ENCODE measurements at regions not wholly inside any gene's neighbourhood (a gene's known extent, or its start where the extent isn't known, plus 50 kb on each side); places are given as distances from the start of the nearest gene placed in this dataset.

DNA sequence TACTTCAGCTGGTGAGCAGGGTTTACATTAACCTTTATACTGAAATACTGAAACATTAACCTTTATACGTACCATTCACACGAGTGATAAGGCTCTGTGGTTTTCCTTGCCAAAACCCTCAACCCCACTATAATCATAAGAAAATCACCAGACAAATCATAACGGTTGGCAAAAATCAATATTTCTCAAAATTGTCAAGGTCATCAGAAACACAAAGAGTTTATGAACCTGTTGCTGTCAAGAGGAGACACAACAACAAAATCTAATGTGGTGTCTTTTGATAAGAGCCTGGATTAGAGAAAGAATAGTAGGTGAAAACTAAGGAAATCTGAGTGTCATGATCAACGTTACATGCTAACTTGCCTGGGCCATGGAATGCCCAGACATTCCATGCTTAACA lies 396.9 kb upstream of the TMEFF2 start:
- no peak overlapping the region for H3K4me3 ChIP-seq
- H3K27me3 ChIP-seq, result no peaks in the 10 kb centered on the region
- no peaks in the 10 kb centered on the region for H3K36me3 ChIP-seq
- no peaks in the 10 kb centered on the region for H3K4me1 ChIP-seq
- TF ChIP-seq, protein P1, sequence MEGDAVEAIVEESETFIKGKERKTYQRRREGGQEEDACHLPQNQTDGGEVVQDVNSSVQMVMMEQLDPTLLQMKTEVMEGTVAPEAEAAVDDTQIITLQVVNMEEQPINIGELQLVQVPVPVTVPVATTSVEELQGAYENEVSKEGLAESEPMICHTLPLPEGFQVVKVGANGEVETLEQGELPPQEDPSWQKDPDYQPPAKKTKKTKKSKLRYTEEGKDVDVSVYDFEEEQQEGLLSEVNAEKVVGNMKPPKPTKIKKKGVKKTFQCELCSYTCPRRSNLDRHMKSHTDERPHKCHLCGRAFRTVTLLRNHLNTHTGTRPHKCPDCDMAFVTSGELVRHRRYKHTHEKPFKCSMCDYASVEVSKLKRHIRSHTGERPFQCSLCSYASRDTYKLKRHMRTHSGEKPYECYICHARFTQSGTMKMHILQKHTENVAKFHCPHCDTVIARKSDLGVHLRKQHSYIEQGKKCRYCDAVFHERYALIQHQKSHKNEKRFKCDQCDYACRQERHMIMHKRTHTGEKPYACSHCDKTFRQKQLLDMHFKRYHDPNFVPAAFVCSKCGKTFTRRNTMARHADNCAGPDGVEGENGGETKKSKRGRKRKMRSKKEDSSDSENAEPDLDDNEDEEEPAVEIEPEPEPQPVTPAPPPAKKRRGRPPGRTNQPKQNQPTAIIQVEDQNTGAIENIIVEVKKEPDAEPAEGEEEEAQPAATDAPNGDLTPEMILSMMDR (IDR thresholded peaks at IDR 0.05), result no peak
- no peak for TF ChIP-seq POLR2AphosphoS5 (IDR thresholded peaks at IDR 0.05)
- TF ChIP-seq EP300 (IDR thresholded peaks at IDR 0.05), result no peak
- no peak for TF ChIP-seq POLR2A (IDR thresholded peaks at IDR 0.05)
- H3K9me3 ChIP-seq, result no peaks in the 10 kb centered on the region
- intact Hi-C loops (cut with DNase I; ENCODE audit: low total_unique reads), result no loop called here
- 43 to 48% (median 45%) methylated on average over 4 of the region's 4 CpGs for WGBS, 5 donors
- DNase-seq, result no peak
- no peak overlapping the region for H3K27ac ChIP-seq

DNA sequence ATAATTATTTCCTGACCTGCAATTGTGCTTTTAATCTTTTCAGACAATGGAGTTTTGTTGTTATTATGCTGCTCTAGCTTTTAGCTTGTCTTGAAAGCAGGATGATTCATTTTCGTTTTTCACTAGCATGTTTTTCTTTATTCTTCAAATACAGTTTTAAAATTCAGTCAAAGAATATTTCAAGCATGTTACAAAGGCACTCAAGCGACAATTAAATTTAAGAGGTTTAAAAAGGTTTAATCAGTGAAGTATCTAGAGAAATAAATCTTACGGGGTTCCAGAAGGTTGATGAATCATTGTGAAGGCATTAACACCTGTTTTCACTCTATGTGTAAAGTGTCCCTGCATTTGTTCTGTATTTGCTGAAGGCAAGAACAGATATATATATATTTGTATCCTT lies 390.7 kb upstream of the TMEFF2 start:
- intact Hi-C loops (cut with DNase I; ENCODE audit: low total_unique reads), result no loop called here
- 61 to 74% (median 71%) methylated on average over 3 of the region's 3 CpGs for WGBS, 5 donors
- no peak for TF ChIP-seq POLR2A (IDR thresholded peaks at IDR 0.05)
- TF ChIP-seq EP300 (IDR thresholded peaks at IDR 0.05), result no peak
- TF ChIP-seq, protein P1 (IDR thresholded peaks at IDR 0.05), result no peak
- no peak for TF ChIP-seq POLR2AphosphoS5 (IDR thresholded peaks at IDR 0.05)

DNA sequence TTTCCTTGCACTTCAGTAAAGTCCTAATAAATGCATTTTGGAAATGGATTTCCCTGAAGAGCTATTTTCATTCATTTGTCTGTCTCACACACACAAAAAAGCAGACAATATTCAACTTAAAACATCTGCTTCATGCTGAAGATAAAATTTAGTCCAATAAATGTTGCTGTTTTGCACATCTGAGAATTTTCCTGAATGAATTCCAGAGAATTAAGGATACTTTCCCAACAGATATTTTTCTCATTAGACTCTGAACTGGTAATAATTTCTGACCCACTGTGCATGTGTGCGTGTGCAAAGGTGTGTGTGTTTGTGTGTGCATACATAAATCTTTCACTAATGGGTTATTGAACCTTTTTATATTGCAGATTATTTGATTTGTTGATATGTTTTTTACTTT lies 390.2 kb upstream of the TMEFF2 start:
- intact Hi-C loops (cut with DNase I; ENCODE audit: low total_unique reads), result no loop called here
- H3K27me3 ChIP-seq, result no peaks in the 10 kb centered on the region
- no peaks in the 10 kb centered on the region for H3K4me1 ChIP-seq
- H3K9me3 ChIP-seq, result no peaks in the 10 kb centered on the region
- 68 to 88% (median 79%) methylated on average over 1 of the region's 1 CpG for WGBS, 5 donors
- no peak overlapping the region for H3K27ac ChIP-seq
- no peaks in the 10 kb centered on the region for H3K36me3 ChIP-seq
- DNase-seq, result no peak
- TF ChIP-seq POLR2AphosphoS5 (IDR thresholded peaks at IDR 0.05), result no peak
- no peak for TF ChIP-seq EP300 (IDR thresholded peaks at IDR 0.05)
- no peak for TF ChIP-seq POLR2A (IDR thresholded peaks at IDR 0.05)
- TF ChIP-seq, protein P1 (IDR thresholded peaks at IDR 0.05), result no peak
- H3K4me3 ChIP-seq, result no peak overlapping the region

More for the DNA sequence above, 390.7 kb upstream of the TMEFF2 start:
- Histone ChIP-seq H3K4me1 (no peaks in the 10 kb centered on the region), H3K27me3 (no peaks in the 10 kb centered on the region), H3K4me3 (no peak overlapping the region), H3K27ac (no peak overlapping the region), H3K9me3 (no peaks in the 10 kb centered on the region), H3K36me3 (no peaks in the 10 kb centered on the region)
- DNase-seq, result no peak

DNA sequence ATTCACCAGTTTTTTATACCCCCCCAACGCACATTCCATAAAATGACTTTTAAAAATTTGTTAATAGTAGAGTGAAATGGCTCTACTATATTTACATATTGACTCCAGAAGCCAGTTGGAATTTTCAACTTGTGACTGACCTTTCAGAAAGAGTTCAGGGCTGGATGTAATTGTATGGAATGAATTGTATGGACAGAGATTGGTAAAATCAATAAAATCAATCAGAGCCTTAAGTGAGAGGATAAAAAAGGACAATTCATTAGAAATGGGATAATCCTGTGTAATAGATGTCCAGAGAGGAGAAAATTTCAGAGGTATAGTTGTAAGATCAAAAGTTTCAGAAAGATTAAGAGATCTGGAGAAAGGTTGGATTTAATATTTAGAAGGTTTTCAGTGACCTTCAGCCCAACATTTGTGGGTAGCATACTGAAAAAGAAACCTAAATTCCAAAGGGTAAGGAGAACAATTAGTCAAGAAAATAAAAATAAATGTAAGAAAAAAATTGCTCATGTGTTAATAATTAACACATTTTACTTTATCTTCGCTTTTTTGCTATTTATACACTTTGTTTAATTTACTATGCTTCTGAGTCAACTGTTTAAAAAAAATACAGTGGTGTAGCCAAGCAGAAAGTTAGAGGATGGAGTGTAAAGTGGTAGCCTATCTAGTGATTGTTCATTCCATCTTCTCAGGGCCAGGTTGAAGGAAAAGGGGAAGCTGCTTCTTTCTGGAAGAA lies 385.4 kb upstream of the TMEFF2 start:
- Histone ChIP-seq H3K27ac (no peak overlapping the region), H3K4me3 (no peak overlapping the region), H3K9me3 (no peaks in the 10 kb centered on the region), H3K4me1 (no peaks in the 10 kb centered on the region), H3K27me3 (no peaks in the 10 kb centered on the region), H3K36me3 (no peaks in the 10 kb centered on the region)
- 54 to 65% (median 58%) methylated on average over 2 of the region's 2 CpGs for WGBS, 5 donors
- no peak for DNase-seq
- TF ChIP-seq, protein P1 (IDR thresholded peaks at IDR 0.05), result no peak
- no peak for TF ChIP-seq EP300 (IDR thresholded peaks at IDR 0.05)
- no peak for TF ChIP-seq POLR2AphosphoS5 (IDR thresholded peaks at IDR 0.05)
- no peak for TF ChIP-seq POLR2A (IDR thresholded peaks at IDR 0.05)
- intact Hi-C loops (cut with DNase I; ENCODE audit: low total_unique reads), result no loop called here

Measured in stomach (tissue), 8 donors.